CD4-positive, CD25-positive, alpha-beta regulatory T cell (primary cell): ENCODE measurements at regions not wholly inside any gene's neighbourhood (a gene's known extent, or its start where the extent isn't known, plus 50 kb on each side); places are given as distances from the start of the nearest gene placed in this dataset.

ENCODE experiments used
- ATAC-seq, 2 donors: fragments of 150-1000 bp; cut with Tn5 transposase; one replicate each; pipeline ENCODE4 v1.10.0; 2021; ENCODE audit warnings: low read depth in 2 of 2, moderate number of reproducible peaks in 2 of 2, moderate library complexity in 1 of 2
- DNase-seq, 3 donors: peaks; one replicate each; pipeline versions ENCODE4 v3.0.0 to v3.0.0-alpha.2; 2012 to 2022; ENCODE audit warnings: mixed read lengths in 1 of 3
- H3K27ac ChIP-seq: one replicate; pipeline ENCODE4 v1.7.0; 2013; ENCODE audit warnings: mild to moderate bottlenecking, low read length; ENCODE audit not compliant: insufficient read depth, poor library complexity, severe bottlenecking
- H3K27me3 ChIP-seq: one replicate; pipeline ENCODE4 v1.7.0; 2013; ENCODE audit warnings: low read length; ENCODE audit not compliant: control insufficient read depth, insufficient read depth
- H3K36me3 ChIP-seq: one replicate; pipeline ENCODE4 v1.7.0; 2013; ENCODE audit warnings: mild to moderate bottlenecking, low read length, moderate library complexity; ENCODE audit not compliant: control insufficient read depth, insufficient read depth
- H3K4me1 ChIP-seq: 2 replicates; pipeline ENCODE4 v1.7.0; 2013; ENCODE audit warnings: mild to moderate bottlenecking, low read length; ENCODE audit not compliant: insufficient read depth, control insufficient read depth, poor library complexity, severe bottlenecking
- H3K4me3 ChIP-seq: one replicate; pipeline ENCODE4 v1.7.0; 2013; ENCODE audit warnings: low read depth, mild to moderate bottlenecking, low read length, moderate library complexity
- H3K9me3 ChIP-seq, 2 experiments: 1 replicate in 1 of 2; 2 replicates in 1 of 2; pipeline ENCODE4 v1.7.0; 2013; ENCODE audit warnings: low read length in 2 of 2, mild to moderate bottlenecking in 1 of 2, moderate library complexity in 1 of 2; ENCODE audit not compliant: control insufficient read depth in 2 of 2
- H3K27ac Mint-ChIP-seq, 3 donors: one replicate each; pipeline ENCODE4 v1.8.0; 2020 to 2022; ENCODE audit warnings: mild to moderate bottlenecking in 3 of 3, mixed read lengths in 3 of 3, moderate library complexity in 2 of 3
- H3K27me3 Mint-ChIP-seq: one replicate; pipeline ENCODE4 v1.8.0; 2022; ENCODE audit warnings: mild to moderate bottlenecking, mixed read lengths
- H3K36me3 Mint-ChIP-seq: one replicate; pipeline ENCODE4 v1.8.0; 2020; ENCODE audit warnings: mixed read lengths
- H3K4me1 Mint-ChIP-seq, 4 donors: one replicate each; pipeline ENCODE4 v1.8.0; 2020 to 2022; ENCODE audit warnings: mixed read lengths in 4 of 4, mild to moderate bottlenecking in 1 of 4
- H3K4me3 Mint-ChIP-seq, 4 donors: one replicate each; pipeline ENCODE4 v1.8.0; 2020 to 2022; ENCODE audit warnings: mild to moderate bottlenecking in 4 of 4, mixed read lengths in 4 of 4, moderate library complexity in 3 of 4
- H3K9me3 Mint-ChIP-seq, 7 donors: one replicate each; pipeline ENCODE4 v1.8.0; 2020 to 2022; ENCODE audit warnings: mixed read lengths in 7 of 7, mild to moderate bottlenecking in 3 of 7, moderate library complexity in 2 of 7

DNA sequence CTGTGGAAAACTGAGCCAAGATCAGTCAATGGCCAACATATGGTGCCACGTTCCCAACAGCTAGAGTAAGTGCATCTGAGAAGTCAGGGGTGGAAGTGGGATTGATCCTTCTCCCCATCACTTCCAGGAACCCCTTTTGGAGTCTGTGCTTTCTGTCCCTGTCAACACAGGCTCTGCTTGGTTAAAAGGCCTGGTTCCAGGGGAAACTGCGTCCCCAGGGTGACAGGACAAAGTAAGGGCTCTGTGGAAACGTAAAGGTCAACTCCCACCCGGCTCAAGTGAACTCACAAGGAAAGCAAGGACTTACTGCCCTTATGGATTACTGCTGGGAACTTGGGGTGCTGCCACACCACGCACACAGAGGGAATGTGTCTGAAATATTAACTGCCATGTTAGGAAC is 77.5 kb upstream of the GRB10 start:
- H3K9me3 ChIP-seq = no peaks in the 10 kb centered on the region
- H3K4me1 ChIP-seq = no peaks in the 10 kb centered on the region
- Mint-ChIP-seq H3K27ac (no peak overlapping the region), H3K27me3 (no peaks in the 10 kb centered on the region), H3K4me1 (no peaks in the 10 kb centered on the region), H3K4me3 (no peak overlapping the region), H3K36me3 (no peaks in the 10 kb centered on the region), H3K9me3 (peaks cover 0 to 2% (median 0%) of the 10 kb centered on the region in 7 donors)
- ATAC-seq = no peak
- no peaks in the 10 kb centered on the region for H3K36me3 ChIP-seq
- DNase-seq = no peak
- no peak overlapping the region for H3K27ac ChIP-seq
- no peak overlapping the region for H3K4me3 ChIP-seq
- no peaks in the 10 kb centered on the region for H3K27me3 ChIP-seq

DNA sequence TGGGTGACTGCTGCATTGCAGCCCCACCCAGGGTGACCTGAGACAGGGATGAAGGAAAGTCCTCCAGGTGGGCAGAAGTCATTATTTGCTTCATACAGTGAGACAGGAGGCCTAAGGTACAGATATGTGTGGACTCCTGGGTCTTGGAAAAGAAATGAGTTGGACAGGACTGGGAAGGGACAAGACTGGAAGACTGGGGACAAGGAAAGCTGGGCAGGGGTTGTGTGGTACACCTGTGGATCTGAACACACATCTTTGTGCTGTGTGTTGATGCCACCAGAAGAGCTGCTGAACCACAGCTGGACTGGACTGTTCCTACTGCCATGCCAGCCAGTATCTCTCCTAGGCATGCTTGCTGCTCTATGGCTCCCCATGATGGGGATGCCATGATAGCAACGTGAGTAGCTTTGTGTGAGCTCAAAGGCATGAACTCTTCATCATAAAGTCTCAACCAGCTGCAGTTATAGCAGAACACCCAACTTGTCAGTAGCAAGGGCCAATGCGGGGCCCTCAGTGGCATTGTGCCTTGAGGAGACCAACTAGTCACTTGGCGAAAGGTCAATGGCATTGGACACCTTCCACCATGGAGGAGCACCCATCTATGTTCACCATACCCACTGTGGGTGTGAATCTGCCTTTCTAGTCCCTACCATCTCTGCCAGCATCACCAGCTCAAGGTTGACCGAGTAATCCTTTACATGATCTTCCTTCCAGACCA is 76.0 kb upstream of the GRB10 start:
- Histone ChIP-seq H3K27ac (no peak overlapping the region), H3K4me3 (no peak overlapping the region), H3K27me3 (no peaks in the 10 kb centered on the region), H3K4me1 (no peaks in the 10 kb centered on the region), H3K36me3 (no peaks in the 10 kb centered on the region), H3K9me3 (no peaks in the 10 kb centered on the region)
- Mint-ChIP-seq H3K27ac (no peak overlapping the region), H3K27me3 (no peaks in the 10 kb centered on the region), H3K9me3 (peaks cover 0 to 2% (median 0%) of the 10 kb centered on the region in 7 donors), H3K4me1 (no peaks in the 10 kb centered on the region), H3K4me3 (no peak overlapping the region), H3K36me3 (no peaks in the 10 kb centered on the region)
- DNase-seq = no peak
- no peak for ATAC-seq

DNA sequence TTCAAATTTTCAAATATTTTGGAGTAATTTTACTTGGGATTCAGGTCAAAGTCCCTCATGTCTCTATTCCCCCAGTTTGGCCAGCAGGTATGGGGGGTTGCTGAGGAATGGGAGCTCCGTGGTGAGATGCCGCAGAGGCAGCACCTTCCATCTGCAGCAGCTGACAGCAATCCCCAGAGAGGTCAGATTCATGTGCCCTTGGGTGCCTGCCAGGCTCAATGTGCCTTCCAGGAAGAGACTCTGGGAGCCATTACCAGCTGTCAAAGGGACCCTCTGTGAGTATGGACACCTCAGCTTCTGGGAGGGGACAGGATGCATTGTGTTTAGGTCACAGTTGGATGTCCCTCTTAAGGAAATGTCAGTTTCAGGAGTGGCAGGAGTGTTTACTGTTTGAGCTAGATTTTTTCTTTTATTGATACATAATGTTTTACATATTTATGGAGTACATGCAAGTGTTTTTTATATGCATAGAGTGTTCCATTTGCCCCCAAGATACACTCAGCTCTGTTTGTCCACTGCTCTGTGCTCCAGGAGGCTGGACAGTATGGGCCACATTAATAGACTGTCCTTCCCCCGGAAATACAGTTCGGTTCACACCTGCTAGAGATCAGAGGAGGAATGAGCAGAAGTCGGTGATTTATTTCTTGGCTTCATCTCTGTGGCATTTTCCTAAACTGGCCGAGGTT is 75.3 kb upstream of the GRB10 start:
- DNase-seq (no peak), ATAC-seq (no peak)
- H3K4me1 Mint-ChIP-seq = no peaks in the 10 kb centered on the region
- no peak overlapping the region for H3K27ac Mint-ChIP-seq
- no peak overlapping the region for H3K4me3 Mint-ChIP-seq
- H3K27ac ChIP-seq = no peak overlapping the region
- no peaks in the 10 kb centered on the region for H3K36me3 Mint-ChIP-seq
- no peaks in the 10 kb centered on the region for H3K4me1 ChIP-seq
- H3K27me3 Mint-ChIP-seq = no peaks in the 10 kb centered on the region
- peaks cover 0 to 2% (median 0%) of the 10 kb centered on the region in 7 donors for H3K9me3 Mint-ChIP-seq
- no peak overlapping the region for H3K4me3 ChIP-seq
- H3K9me3 ChIP-seq = no peaks in the 10 kb centered on the region
- no peaks in the 10 kb centered on the region for H3K36me3 ChIP-seq
- H3K27me3 ChIP-seq = no peaks in the 10 kb centered on the region

DNA sequence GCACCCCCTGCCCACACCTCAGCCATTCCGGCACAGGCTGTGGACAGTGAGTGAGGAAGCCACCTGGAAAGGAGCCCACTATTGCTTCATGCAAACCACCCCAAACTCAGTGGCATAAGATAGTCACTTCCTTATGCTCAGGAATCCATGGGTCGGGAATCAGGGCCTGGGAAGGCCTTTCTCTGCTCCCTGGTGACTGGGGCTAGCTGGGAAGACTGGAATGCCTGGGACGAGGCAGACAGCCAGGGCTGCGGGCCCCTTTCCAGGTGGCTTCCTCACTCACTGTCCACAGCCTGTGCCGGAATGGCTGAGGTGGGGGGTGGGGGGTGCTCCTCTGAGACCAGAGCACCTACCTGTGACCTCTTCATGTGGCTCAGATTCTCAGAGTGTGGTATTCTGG is 74.1 kb upstream of the GRB10 start:
- no peaks in the 10 kb centered on the region for H3K36me3 ChIP-seq
- Mint-ChIP-seq H3K4me3 (no peak overlapping the region), H3K36me3 (no peaks in the 10 kb centered on the region), H3K4me1 (no peaks in the 10 kb centered on the region), H3K27ac (no peak overlapping the region), H3K9me3 (peaks cover 0 to 2% (median 0%) of the 10 kb centered on the region in 7 donors), H3K27me3 (no peaks in the 10 kb centered on the region)
- H3K27me3 ChIP-seq = peaks cover 3% of the 10 kb centered on the region
- no peaks in the 10 kb centered on the region for H3K9me3 ChIP-seq
- ATAC-seq = no peak
- no peak overlapping the region for H3K27ac ChIP-seq
- no peaks in the 10 kb centered on the region for H3K4me1 ChIP-seq
- DNase-seq = no peak
- no peak overlapping the region for H3K4me3 ChIP-seq

DNA sequence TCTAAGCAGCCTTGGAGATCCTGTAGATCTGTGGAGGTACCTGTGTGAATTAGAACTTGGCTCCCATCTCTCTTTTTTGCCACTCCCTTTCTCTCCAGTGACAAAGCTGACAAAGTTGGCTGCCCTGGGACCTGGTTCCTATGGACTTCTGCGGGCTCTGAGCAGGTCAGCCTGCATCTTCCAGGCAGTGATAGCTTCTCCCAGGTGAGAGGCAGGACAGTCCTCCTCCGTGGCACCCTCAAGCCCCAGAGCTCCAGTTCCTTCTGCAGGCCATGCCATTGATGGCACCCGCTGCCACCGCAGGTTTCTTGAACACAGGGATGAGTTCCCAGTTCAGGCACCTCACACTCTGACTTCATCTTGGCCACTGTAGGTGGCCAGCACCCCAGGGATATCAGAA is 73.5 kb upstream of the GRB10 start:
- Mint-ChIP-seq H3K4me1 (no peaks in the 10 kb centered on the region), H3K4me3 (no peak overlapping the region), H3K9me3 (peaks cover 0 to 2% (median 0%) of the 10 kb centered on the region in 7 donors), H3K27ac (no peak overlapping the region), H3K36me3 (no peaks in the 10 kb centered on the region), H3K27me3 (no peaks in the 10 kb centered on the region)
- H3K4me1 ChIP-seq = no peaks in the 10 kb centered on the region
- DNase-seq = no peak
- ATAC-seq = no peak
- H3K36me3 ChIP-seq = no peaks in the 10 kb centered on the region
- no peak overlapping the region for H3K4me3 ChIP-seq
- no peaks in the 10 kb centered on the region for H3K9me3 ChIP-seq
- H3K27me3 ChIP-seq = peaks cover 3% of the 10 kb centered on the region
- no peak overlapping the region for H3K27ac ChIP-seq

DNA sequence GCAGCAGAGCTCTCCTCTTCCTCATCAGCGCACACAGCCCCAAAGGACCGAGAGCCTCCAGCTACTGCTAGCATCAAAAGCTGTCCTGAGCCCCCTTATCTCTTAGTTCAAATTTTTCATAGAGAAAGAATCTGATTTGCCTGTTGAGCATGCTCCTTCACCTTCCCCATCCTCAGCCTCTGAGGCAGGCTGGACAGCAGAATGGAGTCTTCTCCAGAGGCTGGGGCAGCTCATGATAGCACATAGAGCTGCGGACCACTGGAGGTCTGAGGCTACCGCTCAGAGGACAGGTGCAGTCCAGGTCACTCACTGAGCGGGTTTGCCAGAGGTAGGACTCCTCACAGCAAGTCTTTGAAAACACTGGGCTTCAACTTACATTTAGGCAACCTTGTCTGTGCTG is 72.8 kb upstream of the GRB10 start:
- H3K27ac Mint-ChIP-seq = no peak overlapping the region
- ATAC-seq = no peak
- no peaks in the 10 kb centered on the region for H3K4me1 ChIP-seq

DNA sequence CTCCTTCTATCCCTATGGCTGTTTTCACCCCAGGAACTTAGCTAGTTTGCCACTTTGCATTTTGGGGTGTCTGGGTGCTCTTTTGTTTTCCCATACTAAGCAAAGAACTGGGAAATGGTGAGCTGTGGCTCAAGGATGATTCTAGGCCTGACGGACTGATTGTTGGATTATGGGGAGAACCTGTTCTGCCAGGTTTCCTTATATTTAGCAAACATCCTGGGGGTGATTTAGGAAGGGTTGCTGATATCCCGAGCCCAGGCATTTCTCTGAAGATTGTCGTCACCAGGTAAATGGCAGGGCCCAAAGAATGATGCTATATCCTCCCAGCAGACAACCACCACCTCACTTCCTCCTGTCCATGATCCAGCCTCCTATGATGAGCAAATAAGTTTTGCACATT is 72.1 kb upstream of the GRB10 start:
- Mint-ChIP-seq H3K27me3 (no peaks in the 10 kb centered on the region), H3K27ac (no peak overlapping the region), H3K36me3 (no peaks in the 10 kb centered on the region), H3K4me3 (no peak overlapping the region), H3K4me1 (no peaks in the 10 kb centered on the region), H3K9me3 (peaks cover 0 to 2% (median 0%) of the 10 kb centered on the region in 7 donors)
- Histone ChIP-seq H3K27me3 (peaks cover 3% of the 10 kb centered on the region), H3K4me1 (no peaks in the 10 kb centered on the region), H3K4me3 (no peak overlapping the region), H3K27ac (no peak overlapping the region), H3K36me3 (no peaks in the 10 kb centered on the region), H3K9me3 (no peaks in the 10 kb centered on the region)
- ATAC-seq (no peak), DNase-seq (no peak)

More for the DNA sequence above, 72.8 kb upstream of the GRB10 start:
- Mint-ChIP-seq H3K9me3 (peaks cover 0 to 2% (median 0%) of the 10 kb centered on the region in 7 donors), H3K4me1 (no peaks in the 10 kb centered on the region), H3K27me3 (no peaks in the 10 kb centered on the region), H3K4me3 (no peak overlapping the region), H3K36me3 (no peaks in the 10 kb centered on the region)
- Histone ChIP-seq H3K27ac (no peak overlapping the region), H3K36me3 (no peaks in the 10 kb centered on the region), H3K9me3 (no peaks in the 10 kb centered on the region), H3K27me3 (peaks cover 3% of the 10 kb centered on the region), H3K4me3 (no peak overlapping the region)
- DNase-seq = no peak

DNA sequence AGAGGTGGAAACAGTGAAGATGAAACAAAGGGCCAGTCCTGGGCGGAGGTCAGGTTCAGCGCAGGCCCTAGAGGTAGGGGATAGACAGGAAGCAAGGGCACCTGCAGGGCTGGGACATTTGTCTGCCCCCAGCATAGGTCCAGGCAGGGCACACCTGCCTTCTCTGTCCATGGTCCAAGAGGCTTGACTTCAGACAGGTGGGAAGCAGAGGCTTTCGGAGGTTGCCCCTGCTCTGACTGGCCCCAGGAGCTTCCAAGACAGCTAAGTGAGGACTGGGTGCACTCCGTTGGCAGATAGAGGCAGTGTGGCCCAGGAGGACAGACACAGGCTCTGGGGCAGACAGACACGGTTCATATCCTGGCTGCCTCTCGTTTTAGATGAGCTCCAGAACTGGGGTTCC is 71.6 kb upstream of the GRB10 start:
- Mint-ChIP-seq H3K27ac (peak overlapping the region in 1 of 3 donors; percentile 61), H3K36me3 (no peaks in the 10 kb centered on the region), H3K9me3 (peaks cover 0 to 5% (median 0%) of the 10 kb centered on the region in 7 donors), H3K4me1 (no peaks in the 10 kb centered on the region), H3K27me3 (peaks cover 5% of the 10 kb centered on the region), H3K4me3 (no peak overlapping the region)
- no peak for DNase-seq
- Histone ChIP-seq H3K9me3 (no peaks in the 10 kb centered on the region), H3K4me1 (no peaks in the 10 kb centered on the region), H3K36me3 (no peaks in the 10 kb centered on the region), H3K27me3 (peaks cover 3% of the 10 kb centered on the region), H3K4me3 (no peak overlapping the region), H3K27ac (no peak overlapping the region)
- no peak for ATAC-seq
